Trophoblast cell (in vitro differentiated cells and primary cell): ENCODE measurements at regions not wholly inside any gene's neighbourhood (a gene's known extent, or its start where the extent isn't known, plus 50 kb on each side); places are given as distances from the start of the nearest gene placed in this dataset.
A peak's percentile ranks its signal among the peaks of the same experiment; 100 is the strongest.

Experiments used
- DNase-seq, 2 donors: peaks; one replicate each; pipeline ENCODE4 v3.0.0-alpha.2; 2016
- H2AFZ ChIP-seq: 2 replicates; pipeline ENCODE4 v1.6.1; 2013; ENCODE audit warnings: low read length, moderate library complexity, mild to moderate bottlenecking; ENCODE audit not compliant: insufficient read depth, poor library complexity
- H2AK5ac ChIP-seq: 2 replicates; pipeline ENCODE4 v1.6.1; 2013; ENCODE audit warnings: mild to moderate bottlenecking, low read length
- H2BK120ac ChIP-seq: 2 replicates; pipeline ENCODE4 v1.6.1; 2013; ENCODE audit warnings: low read length, mild to moderate bottlenecking, moderate library complexity; ENCODE audit not compliant: insufficient read depth, poor library complexity
- H2BK12ac ChIP-seq: 2 replicates; pipeline ENCODE4 v1.6.1; 2013; ENCODE audit warnings: mild to moderate bottlenecking, low read length, moderate library complexity
- H2BK5ac ChIP-seq: 2 replicates; pipeline ENCODE4 v1.6.1; 2013; ENCODE audit warnings: low read length, low read depth, moderate library complexity, mild to moderate bottlenecking; ENCODE audit not compliant: poor library complexity
- H3K14ac ChIP-seq: 2 replicates; pipeline ENCODE4 v1.6.1; 2013; ENCODE audit warnings: mild to moderate bottlenecking, low read length
- H3K18ac ChIP-seq: 2 replicates; pipeline ENCODE4 v1.6.1; 2013; ENCODE audit warnings: mild to moderate bottlenecking, low read length
- H3K23ac ChIP-seq: 2 replicates; pipeline ENCODE4 v1.6.1; 2013; ENCODE audit warnings: low read length
- H3K27ac ChIP-seq: 2 replicates; pipeline ENCODE4 v1.5.1; 2013; ENCODE audit warnings: low read depth, mild to moderate bottlenecking, inconsistent platforms, low read length, moderate library complexity
- H3K27me3 ChIP-seq: 2 replicates; pipeline ENCODE4 v1.6.1; 2013; ENCODE audit warnings: inconsistent platforms, mild to moderate bottlenecking, low read length, moderate library complexity; ENCODE audit not compliant: insufficient read depth
- H3K36me3 ChIP-seq, 2 experiments: 1 replicate in 1 of 2; 2 replicates in 1 of 2; pipeline ENCODE4 v1.6.1; 2013; ENCODE audit warnings: low read length in 2 of 2, mild to moderate bottlenecking in 2 of 2, moderate library complexity in 1 of 2; ENCODE audit not compliant: insufficient read depth in 2 of 2, control insufficient read depth in 1 of 2
- H3K4ac ChIP-seq: 2 replicates; pipeline ENCODE4 v1.6.1; 2013; ENCODE audit warnings: low read depth, mild to moderate bottlenecking, low read length, moderate library complexity
- H3K4me1 ChIP-seq, 2 experiments: 1 replicate in 1 of 2; 2 replicates in 1 of 2; pipeline ENCODE4 v1.6.1; 2013; ENCODE audit warnings: low read length in 2 of 2, mild to moderate bottlenecking in 2 of 2, moderate library complexity in 1 of 2; ENCODE audit not compliant: insufficient read depth in 2 of 2, control insufficient read depth in 1 of 2
- H3K4me2 ChIP-seq: 2 replicates; pipeline ENCODE4 v1.6.1; 2013; ENCODE audit warnings: inconsistent platforms, mild to moderate bottlenecking, low read length, moderate library complexity
- H3K4me3 ChIP-seq: 2 replicates; pipeline ENCODE4 v1.5.1; 2013; ENCODE audit warnings: mild to moderate bottlenecking, low read depth, low read length, inconsistent platforms
- H3K79me1 ChIP-seq: one replicate; pipeline ENCODE4 v1.6.1; 2013; ENCODE audit warnings: low read length
- H3K79me2 ChIP-seq: 2 replicates; pipeline ENCODE4 v1.6.1; 2013; ENCODE audit warnings: low read length, mild to moderate bottlenecking; ENCODE audit not compliant: control insufficient read depth, insufficient read depth, poor library complexity
- H3K9ac ChIP-seq: 2 replicates; pipeline ENCODE4 v1.6.1; 2013; ENCODE audit warnings: mild to moderate bottlenecking, low read length
- H3K9me3 ChIP-seq: 2 replicates; pipeline ENCODE4 v1.6.1; 2013; ENCODE audit warnings: low read depth, mild to moderate bottlenecking, control low read depth, inconsistent platforms, low read length; ENCODE audit not compliant: insufficient read depth
- H4K12ac ChIP-seq: 2 replicates; pipeline ENCODE4 v1.6.1; 2013; ENCODE audit warnings: low read depth, mild to moderate bottlenecking, low read length, moderate library complexity
- H4K8ac ChIP-seq: 2 replicates; pipeline ENCODE4 v1.6.1; 2013; ENCODE audit warnings: low read depth, mild to moderate bottlenecking, low read length, moderate library complexity
- H4K91ac ChIP-seq: one replicate; pipeline ENCODE4 v1.6.1; 2013; ENCODE audit warnings: low read depth, mild to moderate bottlenecking, low read length, moderate library complexity
- WGBS: extraction: QIAGEN DNeasy Blood & Tissue Kit; methylation state at CpG from one replicate; pipeline ENCODE4 v1.1.7; 2013; ENCODE audit warnings: missing lambda C conversion rate; ENCODE audit not compliant: insufficient read length, insufficient coverage; ENCODE audit errors: extremely low coverage; 5-methylcytosine and 5-hydroxymethylcytosine counted together

- H2AK5ac ChIP-seq: no peak overlapping the region
- H3K9ac ChIP-seq: no peak overlapping the region
- DNase-seq: no peak
- H3K36me3 ChIP-seq: no peaks in the 10 kb centered on the region
- H3K14ac ChIP-seq: no peak overlapping the region
- H3K9me3 ChIP-seq: peaks cover 3% of the 10 kb centered on the region
- no peak overlapping the region for H2AFZ ChIP-seq
- no peak overlapping the region for H3K23ac ChIP-seq
- H2BK12ac ChIP-seq: no peak overlapping the region
- no peak overlapping the region for H4K8ac ChIP-seq
- H3K18ac ChIP-seq: no peak overlapping the region
- no peak overlapping the region for H4K91ac ChIP-seq
- no peaks in the 10 kb centered on the region for H3K4me1 ChIP-seq
- no peaks in the 10 kb centered on the region for H3K79me2 ChIP-seq
- no peak overlapping the region for H3K4me3 ChIP-seq
- H2BK120ac ChIP-seq: no peak overlapping the region
- WGBS: no CpG with 5 or more reads among the region's 1 CpG
- no peak overlapping the region for H4K12ac ChIP-seq
- no peak overlapping the region for H2BK5ac ChIP-seq
- H3K27me3 ChIP-seq: no peaks in the 10 kb centered on the region
- H3K79me1 ChIP-seq: no peaks in the 10 kb centered on the region
- no peak overlapping the region for H3K4ac ChIP-seq
- H3K27ac ChIP-seq: no peak overlapping the region
- H3K4me2 ChIP-seq: no peak overlapping the region
Observed at GRCh38 chr6:155786528-155786927, 330.9 kb upstream of the NOX3 start.

- no peak overlapping the region for H3K14ac ChIP-seq
- H2BK12ac ChIP-seq: no peak overlapping the region
- H3K4ac ChIP-seq: no peak overlapping the region
- no peaks in the 10 kb centered on the region for H3K79me2 ChIP-seq
- no peak overlapping the region for H4K12ac ChIP-seq
- H2BK5ac ChIP-seq: no peak overlapping the region
- no peak overlapping the region for H3K9ac ChIP-seq
- H3K18ac ChIP-seq: no peak overlapping the region
- H3K4me1 ChIP-seq: no peaks in the 10 kb centered on the region
- no peak overlapping the region for H3K4me3 ChIP-seq
- WGBS: 100% methylated on average over 2 of the region's 9 CpGs
- no peak overlapping the region for H3K27ac ChIP-seq
- DNase-seq: peak in 1 of 2 donors; percentile 31
- H4K8ac ChIP-seq: no peak overlapping the region
- peaks cover 3% of the 10 kb centered on the region for H3K9me3 ChIP-seq
- H3K79me1 ChIP-seq: no peaks in the 10 kb centered on the region
- H2AK5ac ChIP-seq: no peak overlapping the region
- H2AFZ ChIP-seq: no peak overlapping the region
- no peaks in the 10 kb centered on the region for H3K27me3 ChIP-seq
- no peak overlapping the region for H4K91ac ChIP-seq
- no peak overlapping the region for H3K23ac ChIP-seq
- no peak overlapping the region for H2BK120ac ChIP-seq
- H3K36me3 ChIP-seq: no peaks in the 10 kb centered on the region
- no peak overlapping the region for H3K4me2 ChIP-seq
Observed at GRCh38 chr6:155782739-155783459, 327.3 kb upstream of the NOX3 start.

GRCh38 chr6:155782320-155782731 is 326.7 kb upstream of the NOX3 start:
- H3K27me3 ChIP-seq: no peaks in the 10 kb centered on the region
- H3K36me3 ChIP-seq: no peaks in the 10 kb centered on the region
- peak; percentile 58 to 63 for DNase-seq
- H4K8ac ChIP-seq: no peak overlapping the region
- H3K4me1 ChIP-seq: no peaks in the 10 kb centered on the region
- H2AFZ ChIP-seq: no peak overlapping the region
- no peak overlapping the region for H3K9ac ChIP-seq
- no peak overlapping the region for H2BK12ac ChIP-seq
- H2AK5ac ChIP-seq: no peak overlapping the region
- H3K23ac ChIP-seq: no peak overlapping the region
- no peak overlapping the region for H3K27ac ChIP-seq
- no peak overlapping the region for H3K14ac ChIP-seq
- H3K4me2 ChIP-seq: no peak overlapping the region
- H4K91ac ChIP-seq: no peak overlapping the region
- H3K79me2 ChIP-seq: no peaks in the 10 kb centered on the region
- H3K18ac ChIP-seq: no peak overlapping the region
- H3K9me3 ChIP-seq: peaks cover under 1% of the 10 kb centered on the region
- H3K4me3 ChIP-seq: no peak overlapping the region
- no peaks in the 10 kb centered on the region for H3K79me1 ChIP-seq
- no peak overlapping the region for H4K12ac ChIP-seq
- H2BK120ac ChIP-seq: no peak overlapping the region
- H3K4ac ChIP-seq: no peak overlapping the region
- no peak overlapping the region for H2BK5ac ChIP-seq

- Histone ChIP-seq H3K79me2 (no peaks in the 10 kb centered on the region), H3K9ac (no peak overlapping the region), H3K36me3 (no peaks in the 10 kb centered on the region), H3K27ac (no peak overlapping the region), H3K79me1 (no peaks in the 10 kb centered on the region), H2BK120ac (no peak overlapping the region), H3K18ac (no peak overlapping the region), H3K14ac (no peak overlapping the region), H3K23ac (no peak overlapping the region), H2AFZ (no peak overlapping the region), H3K4ac (no peak overlapping the region), H3K27me3 (no peaks in the 10 kb centered on the region), H2BK12ac (no peak overlapping the region), H3K9me3 (no peaks in the 10 kb centered on the region), H3K4me2 (no peak overlapping the region), H4K91ac (no peak overlapping the region), H2BK5ac (no peak overlapping the region), H4K8ac (no peak overlapping the region), H2AK5ac (no peak overlapping the region), H3K4me1 (no peaks in the 10 kb centered on the region), H4K12ac (no peak overlapping the region), H3K4me3 (no peak overlapping the region)
- DNase-seq: no peak
- no CpG with 5 or more reads among the region's 2 CpGs for WGBS
Observed at GRCh38 chr6:155779456-155779855, 323.8 kb upstream of the NOX3 start.
